Choroid plexus epithelial cell (primary cell): ENCODE measurements at regions not wholly inside any gene's neighbourhood (a gene's known extent, or its start where the extent isn't known, plus 50 kb on each side); places are given as distances from the start of the nearest gene placed in this dataset.

Source experiments
- DNase-seq: peaks from one replicate; pipeline ENCODE4 v3.0.0-alpha.2; 2010; ENCODE audit warnings: low read depth
- H3K4me3 ChIP-seq: 2 replicates; pipeline ENCODE4 v1.5.1; 2011; ENCODE audit warnings: low read depth, mild to moderate bottlenecking, control low read depth, low read length, moderate library complexity
- CTCF ChIP-seq: conservative IDR thresholded peaks from 2 replicates; pipeline ENCODE4 v1.5.1; 2011; ENCODE audit warnings: low read depth, mild to moderate bottlenecking, control low read depth, inconsistent platforms, low read length, moderate library complexity

DNA sequence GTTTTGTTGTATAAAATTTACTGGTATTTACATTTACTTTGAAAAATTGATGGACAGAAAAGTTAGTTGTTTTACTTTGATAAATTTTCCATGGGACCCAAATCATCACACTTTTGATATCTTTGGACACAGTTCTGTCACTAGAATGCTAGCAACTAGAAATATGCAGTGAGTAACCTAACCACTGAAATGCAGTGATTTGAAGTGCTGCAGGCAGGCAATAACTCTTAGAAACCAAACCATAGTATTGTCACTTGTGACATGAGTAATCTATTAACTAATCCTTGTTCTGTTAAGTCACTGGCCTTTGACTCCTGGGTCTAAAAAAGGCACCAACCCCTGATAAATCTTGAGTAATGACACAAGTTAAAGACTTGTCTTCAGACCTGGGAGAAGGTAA lies 620.0 kb upstream of the ATXN8OS start:
- no peak for DNase-seq
- TF ChIP-seq CTCF: no peak
- H3K4me3 ChIP-seq: no peak overlapping the region

- TF ChIP-seq CTCF: no peak
- no peak overlapping the region for H3K4me3 ChIP-seq
- DNase-seq: no peak
Measured at GRCh38 chr13:69485991-69486592, 621.5 kb upstream of the ATXN8OS start.

- no peak for DNase-seq
- no peak for TF ChIP-seq CTCF
- no peak overlapping the region for H3K4me3 ChIP-seq
Measured at GRCh38 chr13:69477451-69477850, 630.2 kb upstream of the ATXN8OS start.

- H3K4me3 ChIP-seq: no peak overlapping the region
- no peak for DNase-seq
- TF ChIP-seq CTCF: no peak
Measured at GRCh38 chr13:69474011-69474685, 633.5 kb upstream of the ATXN8OS start.

DNA sequence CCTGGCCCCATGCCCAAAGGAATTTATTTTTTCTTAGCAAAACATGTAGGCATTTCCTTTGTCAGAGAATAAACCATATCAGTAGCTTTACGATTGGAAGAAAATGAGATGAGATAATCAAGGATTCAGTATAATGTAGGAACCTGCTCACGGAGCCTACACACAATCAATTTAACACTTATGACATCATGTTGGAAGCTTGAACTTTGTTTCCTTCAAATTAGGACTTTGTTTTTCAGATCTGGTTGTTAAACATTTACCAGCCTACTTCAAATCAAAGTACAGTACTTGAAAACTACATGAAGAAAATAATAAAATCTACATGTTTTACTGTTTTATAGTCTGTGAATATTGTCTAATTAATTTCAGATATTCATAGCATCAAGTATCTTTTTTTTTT lies 639.0 kb upstream of the ATXN8OS start:
- no peak for DNase-seq
- H3K4me3 ChIP-seq: no peak overlapping the region
- no peak for TF ChIP-seq CTCF

DNA sequence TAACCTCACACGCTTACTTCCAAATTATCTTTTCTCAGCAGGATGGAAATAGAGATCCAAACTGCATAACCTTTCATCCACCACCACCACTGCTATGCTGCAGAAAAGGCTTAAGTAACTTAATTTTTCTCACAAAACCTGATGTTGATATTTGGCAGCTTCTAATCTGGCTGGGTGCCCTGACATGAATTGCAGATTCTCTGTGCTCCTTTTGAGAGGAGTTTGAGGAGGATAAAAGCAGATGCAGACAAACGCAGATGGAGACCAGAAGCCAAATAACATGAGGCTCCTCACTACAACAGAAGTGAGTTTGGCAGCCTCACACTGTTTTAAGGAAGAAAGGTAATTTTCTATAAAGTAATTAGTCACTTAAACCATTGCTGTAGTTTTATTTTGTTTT lies 646.2 kb upstream of the ATXN8OS start:
- DNase-seq: no peak
- H3K4me3 ChIP-seq: no peak overlapping the region
- TF ChIP-seq CTCF: no peak

DNA sequence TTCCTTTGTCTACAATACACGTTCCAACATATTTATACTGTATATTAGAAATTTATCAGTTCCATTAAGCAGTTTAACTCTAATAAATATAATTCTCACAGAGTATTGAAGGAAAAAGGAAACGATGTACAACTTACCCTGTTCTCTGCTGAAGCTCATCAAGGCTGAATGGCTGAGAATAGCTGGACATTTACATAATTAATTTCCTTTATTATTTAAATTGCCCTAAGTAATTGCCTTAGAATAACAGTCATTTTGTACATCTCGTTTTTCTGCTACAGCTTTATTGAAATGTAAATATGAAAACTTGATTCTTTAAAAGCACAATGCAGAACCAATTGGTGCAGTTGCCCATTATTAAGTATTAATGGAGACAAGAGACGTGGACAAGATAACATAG lies 648.3 kb upstream of the ATXN8OS start:
- DNase-seq: no peak
- no peak for TF ChIP-seq CTCF
- H3K4me3 ChIP-seq: no peak overlapping the region
